ENCODE measurements at regions not wholly inside any gene's neighbourhood (a gene's known extent, or its start where the extent isn't known, plus 50 kb on each side); places are given as distances from the start of the nearest gene placed in this dataset.

DNA sequence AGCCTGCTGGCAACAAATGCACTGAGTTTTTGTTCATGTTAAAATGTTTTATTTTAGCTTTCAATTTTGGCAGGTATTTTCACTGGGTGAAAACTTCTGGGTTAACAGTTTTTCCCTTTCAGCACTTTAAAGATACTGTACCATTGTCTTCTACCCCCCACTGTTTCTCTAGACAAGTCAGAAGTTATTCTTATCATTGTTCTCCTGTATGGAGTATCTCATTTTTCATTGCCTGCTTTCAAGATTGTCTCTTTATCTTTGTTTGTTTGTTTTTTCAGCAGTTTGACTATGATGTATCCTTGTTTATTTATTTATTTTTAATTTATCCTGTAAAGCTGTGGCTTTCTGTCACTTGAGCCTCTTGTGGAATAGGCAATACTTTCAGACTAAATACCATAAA, 277.0 kb downstream of the ICOS start (continued):
- TF ChIP-seq, protein P1, sequence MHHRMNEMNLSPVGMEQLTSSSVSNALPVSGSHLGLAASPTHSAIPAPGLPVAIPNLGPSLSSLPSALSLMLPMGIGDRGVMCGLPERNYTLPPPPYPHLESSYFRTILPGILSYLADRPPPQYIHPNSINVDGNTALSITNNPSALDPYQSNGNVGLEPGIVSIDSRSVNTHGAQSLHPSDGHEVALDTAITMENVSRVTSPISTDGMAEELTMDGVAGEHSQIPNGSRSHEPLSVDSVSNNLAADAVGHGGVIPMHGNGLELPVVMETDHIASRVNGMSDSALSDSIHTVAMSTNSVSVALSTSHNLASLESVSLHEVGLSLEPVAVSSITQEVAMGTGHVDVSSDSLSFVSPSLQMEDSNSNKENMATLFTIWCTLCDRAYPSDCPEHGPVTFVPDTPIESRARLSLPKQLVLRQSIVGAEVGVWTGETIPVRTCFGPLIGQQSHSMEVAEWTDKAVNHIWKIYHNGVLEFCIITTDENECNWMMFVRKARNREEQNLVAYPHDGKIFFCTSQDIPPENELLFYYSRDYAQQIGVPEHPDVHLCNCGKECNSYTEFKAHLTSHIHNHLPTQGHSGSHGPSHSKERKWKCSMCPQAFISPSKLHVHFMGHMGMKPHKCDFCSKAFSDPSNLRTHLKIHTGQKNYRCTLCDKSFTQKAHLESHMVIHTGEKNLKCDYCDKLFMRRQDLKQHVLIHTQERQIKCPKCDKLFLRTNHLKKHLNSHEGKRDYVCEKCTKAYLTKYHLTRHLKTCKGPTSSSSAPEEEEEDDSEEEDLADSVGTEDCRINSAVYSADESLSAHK (tag by site-specific recombination; IDR thresholded peaks at IDR 0.05) = no peak
- TF ChIP-seq ZNF211 (tag by site-specific recombination; IDR thresholded peaks at IDR 0.05; ENCODE audit: low read depth) (no peak), ZNF777 (tag by site-specific recombination; IDR thresholded peaks at IDR 0.05; ENCODE audit: borderline replicate concordance) (no peak), ZFP41 (tag by site-specific recombination; IDR thresholded peaks at IDR 0.05; ENCODE audit: borderline replicate concordance) (no peak)

DNA sequence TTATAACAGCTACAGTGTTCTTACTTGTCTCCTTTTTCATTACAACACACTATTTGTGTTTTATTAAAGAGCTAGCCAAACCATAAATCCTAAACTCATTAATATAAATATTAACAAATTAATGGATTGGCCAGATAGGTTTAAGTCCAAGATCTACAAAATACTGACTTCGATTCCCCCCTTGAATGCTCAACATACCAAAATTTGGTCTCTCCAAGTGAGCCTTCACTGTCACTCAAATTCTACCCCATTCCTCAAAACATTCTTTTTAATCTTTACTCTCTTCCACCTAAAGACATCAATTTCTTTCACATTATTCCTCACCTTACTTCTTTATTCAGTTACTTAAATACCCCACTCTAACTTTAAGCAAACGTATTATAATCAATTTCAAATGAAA, 281.5 kb downstream of the ICOS start:
- POLR2A ChIA-PET = no interaction called here
- H3K9me3 ChIP-seq (ENCODE audit: control insufficient read depth, insufficient read depth, low read depth, low read length) = no peaks in the 10 kb centered on the region
- CTCF ChIA-PET = no interaction called here
- H3K4me1 ChIP-seq (ENCODE audit: control insufficient read depth, insufficient read depth, low read length) = no peaks in the 10 kb centered on the region
- TF ChIP-seq ZNF350 (tag by site-specific recombination; IDR thresholded peaks at IDR 0.05) = no peak
- TF ChIP-seq ZNF785 (tag by site-specific recombination; IDR thresholded peaks at IDR 0.05) = no peak
- TF ChIP-seq GLI4 (tag by site-specific recombination; IDR thresholded peaks at IDR 0.05) = no peak
- TF ChIP-seq, protein P2, sequence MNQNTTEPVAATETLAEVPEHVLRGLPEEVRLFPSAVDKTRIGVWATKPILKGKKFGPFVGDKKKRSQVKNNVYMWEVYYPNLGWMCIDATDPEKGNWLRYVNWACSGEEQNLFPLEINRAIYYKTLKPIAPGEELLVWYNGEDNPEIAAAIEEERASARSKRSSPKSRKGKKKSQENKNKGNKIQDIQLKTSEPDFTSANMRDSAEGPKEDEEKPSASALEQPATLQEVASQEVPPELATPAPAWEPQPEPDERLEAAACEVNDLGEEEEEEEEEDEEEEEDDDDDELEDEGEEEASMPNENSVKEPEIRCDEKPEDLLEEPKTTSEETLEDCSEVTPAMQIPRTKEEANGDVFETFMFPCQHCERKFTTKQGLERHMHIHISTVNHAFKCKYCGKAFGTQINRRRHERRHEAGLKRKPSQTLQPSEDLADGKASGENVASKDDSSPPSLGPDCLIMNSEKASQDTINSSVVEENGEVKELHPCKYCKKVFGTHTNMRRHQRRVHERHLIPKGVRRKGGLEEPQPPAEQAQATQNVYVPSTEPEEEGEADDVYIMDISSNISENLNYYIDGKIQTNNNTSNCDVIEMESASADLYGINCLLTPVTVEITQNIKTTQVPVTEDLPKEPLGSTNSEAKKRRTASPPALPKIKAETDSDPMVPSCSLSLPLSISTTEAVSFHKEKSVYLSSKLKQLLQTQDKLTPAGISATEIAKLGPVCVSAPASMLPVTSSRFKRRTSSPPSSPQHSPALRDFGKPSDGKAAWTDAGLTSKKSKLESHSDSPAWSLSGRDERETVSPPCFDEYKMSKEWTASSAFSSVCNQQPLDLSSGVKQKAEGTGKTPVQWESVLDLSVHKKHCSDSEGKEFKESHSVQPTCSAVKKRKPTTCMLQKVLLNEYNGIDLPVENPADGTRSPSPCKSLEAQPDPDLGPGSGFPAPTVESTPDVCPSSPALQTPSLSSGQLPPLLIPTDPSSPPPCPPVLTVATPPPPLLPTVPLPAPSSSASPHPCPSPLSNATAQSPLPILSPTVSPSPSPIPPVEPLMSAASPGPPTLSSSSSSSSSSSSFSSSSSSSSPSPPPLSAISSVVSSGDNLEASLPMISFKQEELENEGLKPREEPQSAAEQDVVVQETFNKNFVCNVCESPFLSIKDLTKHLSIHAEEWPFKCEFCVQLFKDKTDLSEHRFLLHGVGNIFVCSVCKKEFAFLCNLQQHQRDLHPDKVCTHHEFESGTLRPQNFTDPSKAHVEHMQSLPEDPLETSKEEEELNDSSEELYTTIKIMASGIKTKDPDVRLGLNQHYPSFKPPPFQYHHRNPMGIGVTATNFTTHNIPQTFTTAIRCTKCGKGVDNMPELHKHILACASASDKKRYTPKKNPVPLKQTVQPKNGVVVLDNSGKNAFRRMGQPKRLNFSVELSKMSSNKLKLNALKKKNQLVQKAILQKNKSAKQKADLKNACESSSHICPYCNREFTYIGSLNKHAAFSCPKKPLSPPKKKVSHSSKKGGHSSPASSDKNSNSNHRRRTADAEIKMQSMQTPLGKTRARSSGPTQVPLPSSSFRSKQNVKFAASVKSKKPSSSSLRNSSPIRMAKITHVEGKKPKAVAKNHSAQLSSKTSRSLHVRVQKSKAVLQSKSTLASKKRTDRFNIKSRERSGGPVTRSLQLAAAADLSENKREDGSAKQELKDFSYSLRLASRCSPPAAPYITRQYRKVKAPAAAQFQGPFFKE (tag by site-specific recombination; IDR thresholded peaks at IDR 0.05; ENCODE audit: borderline replicate concordance) = no peak
- TF ChIP-seq, protein P3, sequence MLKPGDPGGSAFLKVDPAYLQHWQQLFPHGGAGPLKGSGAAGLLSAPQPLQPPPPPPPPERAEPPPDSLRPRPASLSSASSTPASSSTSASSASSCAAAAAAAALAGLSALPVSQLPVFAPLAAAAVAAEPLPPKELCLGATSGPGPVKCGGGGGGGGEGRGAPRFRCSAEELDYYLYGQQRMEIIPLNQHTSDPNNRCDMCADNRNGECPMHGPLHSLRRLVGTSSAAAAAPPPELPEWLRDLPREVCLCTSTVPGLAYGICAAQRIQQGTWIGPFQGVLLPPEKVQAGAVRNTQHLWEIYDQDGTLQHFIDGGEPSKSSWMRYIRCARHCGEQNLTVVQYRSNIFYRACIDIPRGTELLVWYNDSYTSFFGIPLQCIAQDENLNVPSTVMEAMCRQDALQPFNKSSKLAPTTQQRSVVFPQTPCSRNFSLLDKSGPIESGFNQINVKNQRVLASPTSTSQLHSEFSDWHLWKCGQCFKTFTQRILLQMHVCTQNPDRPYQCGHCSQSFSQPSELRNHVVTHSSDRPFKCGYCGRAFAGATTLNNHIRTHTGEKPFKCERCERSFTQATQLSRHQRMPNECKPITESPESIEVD (tag by site-specific recombination; IDR thresholded peaks at IDR 0.05) = no peak
- peak; percentile 93 for TF ChIP-seq ZNF701 (tag by site-specific recombination; IDR thresholded peaks at IDR 0.05)
- no peak for TF ChIP-seq ZNF473 (tag by site-specific recombination; IDR thresholded peaks at IDR 0.05)
- no peaks in the 10 kb centered on the region for H3K36me3 ChIP-seq (ENCODE audit: control insufficient read depth in 2 of 2, insufficient read depth in 1 of 2, low read length in 2 of 2)
- H3K4me3 ChIP-seq (ENCODE audit: low read depth, low read length) = no peak overlapping the region
- H3K27ac ChIP-seq (ENCODE audit: extremely low read depth, low read depth, low read length) = no peak overlapping the region

DNA sequence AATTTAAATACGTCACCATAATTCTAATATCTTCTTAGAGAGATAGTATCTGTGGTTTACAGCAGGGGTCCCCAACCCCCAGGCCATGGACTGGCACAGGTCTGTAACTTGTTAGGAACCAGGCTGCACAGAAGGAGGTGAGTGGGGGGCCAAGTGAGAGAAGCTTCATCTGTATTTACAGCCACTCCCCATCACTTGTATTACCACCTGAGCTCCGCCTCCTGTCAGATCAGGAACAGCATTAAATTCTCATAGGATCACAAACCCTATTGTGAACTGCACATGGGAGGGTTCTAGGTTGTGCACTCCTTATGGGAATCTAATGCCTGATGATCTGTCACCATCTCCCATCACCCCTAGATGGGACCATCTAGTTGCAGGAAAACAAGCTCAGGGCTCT, 282.6 kb downstream of the ICOS start:
- ChIA-PET POLR2A (no interaction called here), CTCF (no interaction called here)
- H3K9me3 ChIP-seq (ENCODE audit: control insufficient read depth, insufficient read depth, low read depth, low read length) = no peaks in the 10 kb centered on the region
- TF ChIP-seq, protein P4, sequence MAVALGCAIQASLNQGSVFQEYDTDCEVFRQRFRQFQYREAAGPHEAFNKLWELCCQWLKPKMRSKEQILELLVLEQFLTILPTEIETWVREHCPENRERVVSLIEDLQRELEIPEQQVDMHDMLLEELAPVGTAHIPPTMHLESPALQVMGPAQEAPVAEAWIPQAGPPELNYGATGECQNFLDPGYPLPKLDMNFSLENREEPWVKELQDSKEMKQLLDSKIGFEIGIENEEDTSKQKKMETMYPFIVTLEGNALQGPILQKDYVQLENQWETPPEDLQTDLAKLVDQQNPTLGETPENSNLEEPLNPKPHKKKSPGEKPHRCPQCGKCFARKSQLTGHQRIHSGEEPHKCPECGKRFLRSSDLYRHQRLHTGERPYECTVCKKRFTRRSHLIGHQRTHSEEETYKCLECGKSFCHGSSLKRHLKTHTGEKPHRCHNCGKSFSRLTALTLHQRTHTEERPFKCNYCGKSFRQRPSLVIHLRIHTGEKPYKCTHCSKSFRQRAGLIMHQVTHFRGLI (tag by site-specific recombination; IDR thresholded peaks at IDR 0.05) = no peak
- TF ChIP-seq, protein P3 (tag by site-specific recombination; IDR thresholded peaks at IDR 0.05) = no peak
- TF ChIP-seq ZXDB (tag by site-specific recombination; IDR thresholded peaks at IDR 0.05) (no peak), ZNF211 (tag by site-specific recombination; IDR thresholded peaks at IDR 0.05; ENCODE audit: low read depth) (no peak), ZNF621 (tag by site-specific recombination; IDR thresholded peaks at IDR 0.05) (no peak), ZNF610 (tag by site-specific recombination; IDR thresholded peaks at IDR 0.05; ENCODE audit: borderline replicate concordance) (peak; percentile 92), GLIS2 (tag by site-specific recombination; IDR thresholded peaks at IDR 0.05) (no peak)
- H3K27ac ChIP-seq (ENCODE audit: extremely low read depth, low read depth, low read length) = no peak overlapping the region
- H3K36me3 ChIP-seq (ENCODE audit: control insufficient read depth in 2 of 2, insufficient read depth in 1 of 2, low read length in 2 of 2) = no peaks in the 10 kb centered on the region
- no peak overlapping the region for H3K4me3 ChIP-seq (ENCODE audit: low read depth, low read length)
- H3K4me1 ChIP-seq (ENCODE audit: control insufficient read depth, insufficient read depth, low read length) = no peaks in the 10 kb centered on the region

Measured in HEK293 (cell line).